ENCODE measurements at regions not wholly inside any gene's neighbourhood (a gene's known extent, or its start where the extent isn't known, plus 50 kb on each side); places are given as distances from the start of the nearest gene placed in this dataset.

- no peak for DNase-seq (ENCODE audit: low read depth in 2 of 2)
These were observed 235.1 kb upstream of the RBFOX1 start for GRCh38 chr16:7097518-7097917.

GRCh38 chr16:7093511-7093910 is 239.1 kb upstream of the RBFOX1 start:
- no peak for DNase-seq (ENCODE audit: low read depth in 2 of 2)

- no peak for DNase-seq (ENCODE audit: low read depth in 2 of 2)
These were observed 242.0 kb upstream of the RBFOX1 start for GRCh38 chr16:7090628-7091115.

- no peak for DNase-seq (ENCODE audit: low read depth in 2 of 2)
These were observed 242.9 kb upstream of the RBFOX1 start for GRCh38 chr16:7089751-7090150.

- DNase-seq (ENCODE audit: low read depth in 2 of 2), result no peak
These were observed 243.9 kb upstream of the RBFOX1 start for GRCh38 chr16:7088711-7089110.

- DNase-seq (ENCODE audit: low read depth in 2 of 2), result no peak
These were observed 245.6 kb upstream of the RBFOX1 start for GRCh38 chr16:7086822-7087616.

- DNase-seq (ENCODE audit: low read depth in 2 of 2), result no peak
These were observed 246.9 kb upstream of the RBFOX1 start for GRCh38 chr16:7085776-7086175.

- DNase-seq (ENCODE audit: low read depth in 2 of 2), result no peak
These were observed 249.5 kb upstream of the RBFOX1 start for GRCh38 chr16:7083096-7083495.

GRCh38 chr16:7077636-7078035 is 255.0 kb upstream of the RBFOX1 start:
- DNase-seq (ENCODE audit: low read depth in 2 of 2), result no peak

- DNase-seq (ENCODE audit: low read depth in 2 of 2), result no peak
These were observed 257.9 kb upstream of the RBFOX1 start for GRCh38 chr16:7074715-7075114.

- DNase-seq (ENCODE audit: low read depth in 2 of 2), result no peak
These were observed 275.2 kb upstream of the RBFOX1 start for GRCh38 chr16:7057458-7057857.

GRCh38 chr16:7055443-7055842 is 277.2 kb upstream of the RBFOX1 start:
- DNase-seq (ENCODE audit: low read depth in 2 of 2), result no peak

- no peak for DNase-seq (ENCODE audit: low read depth in 2 of 2)
These were observed 280.9 kb upstream of the RBFOX1 start for GRCh38 chr16:7051591-7052349.

GRCh38 chr16:7044331-7044730 is 288.3 kb upstream of the RBFOX1 start:
- DNase-seq (ENCODE audit: low read depth in 2 of 2), result no peak

GRCh38 chr16:7038475-7038874 is 294.2 kb upstream of the RBFOX1 start:
- no peak for DNase-seq (ENCODE audit: low read depth in 2 of 2)

GRCh38 chr16:7037495-7037894 is 295.1 kb upstream of the RBFOX1 start:
- no peak for DNase-seq (ENCODE audit: low read depth in 2 of 2)

- no peak for DNase-seq (ENCODE audit: low read depth in 2 of 2)
These were observed 301.6 kb upstream of the RBFOX1 start for GRCh38 chr16:7031031-7031430.

- no peak for DNase-seq (ENCODE audit: low read depth in 2 of 2)
These were observed 305.2 kb upstream of the RBFOX1 start for GRCh38 chr16:7027401-7027800.

GRCh38 chr16:7026639-7027038 is 306.0 kb upstream of the RBFOX1 start:
- no peak for DNase-seq (ENCODE audit: low read depth in 2 of 2)

GRCh38 chr16:7025616-7026190 is 306.9 kb upstream of the RBFOX1 start:
- no peak for DNase-seq (ENCODE audit: low read depth in 2 of 2)

GRCh38 chr16:7021653-7022275 is 310.9 kb upstream of the RBFOX1 start:
- DNase-seq (ENCODE audit: low read depth in 2 of 2), result no peak

GRCh38 chr16:7017006-7017662 is 315.5 kb upstream of the RBFOX1 start:
- DNase-seq (ENCODE audit: low read depth in 2 of 2), result no peak
